ENCODE measurements at regions not wholly inside any gene's neighbourhood (a gene's known extent, or its start where the extent isn't known, plus 50 kb on each side); places are given as distances from the start of the nearest gene placed in this dataset.

DNA sequence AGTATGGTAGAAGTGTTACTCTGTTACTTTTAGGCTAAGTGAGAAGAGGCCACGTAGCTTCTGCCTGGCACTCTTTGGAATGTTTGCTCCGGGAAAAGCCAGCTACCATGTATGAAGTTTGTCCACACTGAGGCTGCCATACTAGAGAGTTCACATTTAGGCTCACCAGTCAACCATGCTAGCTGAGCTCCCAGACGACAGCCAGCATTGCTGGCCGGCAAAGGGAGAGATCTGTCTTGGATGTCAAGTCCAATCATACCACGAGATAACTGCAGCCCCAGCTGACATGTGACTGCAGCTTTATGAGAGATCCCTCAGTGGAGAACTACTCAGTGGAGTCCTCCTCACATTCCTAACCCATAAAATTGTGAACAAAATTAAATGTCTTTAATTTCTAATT, 321.2 kb upstream of the F9 start:
- TF ChIP-seq, protein P1, sequence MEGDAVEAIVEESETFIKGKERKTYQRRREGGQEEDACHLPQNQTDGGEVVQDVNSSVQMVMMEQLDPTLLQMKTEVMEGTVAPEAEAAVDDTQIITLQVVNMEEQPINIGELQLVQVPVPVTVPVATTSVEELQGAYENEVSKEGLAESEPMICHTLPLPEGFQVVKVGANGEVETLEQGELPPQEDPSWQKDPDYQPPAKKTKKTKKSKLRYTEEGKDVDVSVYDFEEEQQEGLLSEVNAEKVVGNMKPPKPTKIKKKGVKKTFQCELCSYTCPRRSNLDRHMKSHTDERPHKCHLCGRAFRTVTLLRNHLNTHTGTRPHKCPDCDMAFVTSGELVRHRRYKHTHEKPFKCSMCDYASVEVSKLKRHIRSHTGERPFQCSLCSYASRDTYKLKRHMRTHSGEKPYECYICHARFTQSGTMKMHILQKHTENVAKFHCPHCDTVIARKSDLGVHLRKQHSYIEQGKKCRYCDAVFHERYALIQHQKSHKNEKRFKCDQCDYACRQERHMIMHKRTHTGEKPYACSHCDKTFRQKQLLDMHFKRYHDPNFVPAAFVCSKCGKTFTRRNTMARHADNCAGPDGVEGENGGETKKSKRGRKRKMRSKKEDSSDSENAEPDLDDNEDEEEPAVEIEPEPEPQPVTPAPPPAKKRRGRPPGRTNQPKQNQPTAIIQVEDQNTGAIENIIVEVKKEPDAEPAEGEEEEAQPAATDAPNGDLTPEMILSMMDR (IDR thresholded peaks at IDR 0.05) = no peak
- no peak for TF ChIP-seq POLR2A (IDR thresholded peaks at IDR 0.05)

Data from esophagus squamous epithelium (tissue), 4 donors.